Hepatocyte (in vitro differentiated cells): ENCODE measurements at regions not wholly inside any gene's neighbourhood (a gene's known extent, or its start where the extent isn't known, plus 50 kb on each side); places are given as distances from the start of the nearest gene placed in this dataset.

ENCODE experiments used
- DNase-seq: peaks from one replicate; pipeline ENCODE4 v3.0.0-alpha.2; 2016; ENCODE audit warnings: low spot score
- H2AFZ ChIP-seq: fragments of 200-600 bp; sonication (generic); 2 replicates; pipeline ENCODE4 v1.6.0; 2016; ENCODE audit warnings: antibody characterized with exemption, mild to moderate bottlenecking
- H3K27ac ChIP-seq: fragments of 200-600 bp; sonication (generic); 2 replicates; pipeline ENCODE4 v1.5.1; 2016; ENCODE audit warnings: mild to moderate bottlenecking
- H3K27me3 ChIP-seq: fragments of 200-600 bp; sonication (generic); 2 replicates; pipeline ENCODE4 v1.6.1; 2016
- H3K36me3 ChIP-seq: fragments of 200-600 bp; sonication (generic); replicated peaks from 2 replicates; pipeline ENCODE4 v1.5.1; 2016; ENCODE audit warnings: low read depth; ENCODE audit not compliant: insufficient read depth
- H3K4me1 ChIP-seq: fragments of 200-600 bp; sonication (generic); 2 replicates; pipeline ENCODE4 v1.5.1; 2016; ENCODE audit warnings: mild to moderate bottlenecking, moderate library complexity; ENCODE audit not compliant: insufficient read depth
- H3K4me2 ChIP-seq: fragments of 200-600 bp; sonication (generic); 2 replicates; pipeline ENCODE4 v1.6.0; 2016
- H3K4me3 ChIP-seq: fragments of 200-600 bp; sonication (generic); 2 replicates; pipeline ENCODE4 v1.5.1; 2016; ENCODE audit warnings: mild to moderate bottlenecking
- H3K79me2 ChIP-seq: fragments of 200-600 bp; sonication (generic); 2 replicates; pipeline ENCODE4 v1.6.0; 2017; ENCODE audit warnings: mild to moderate bottlenecking
- H3K9me2 ChIP-seq: fragments of 200-600 bp; sonication (generic); replicated peaks from 2 replicates; pipeline ENCODE4 v1.6.0; 2017; ENCODE audit warnings: mild to moderate bottlenecking; ENCODE audit not compliant: insufficient read depth
- H3K9me3 ChIP-seq: fragments of 200-600 bp; sonication (generic); 2 replicates; pipeline ENCODE4 v1.5.1; 2016; ENCODE audit warnings: low read depth, mild to moderate bottlenecking
- H4K20me1 ChIP-seq: fragments of 200-600 bp; sonication (generic); 2 replicates; pipeline ENCODE4 v1.6.0; 2016; ENCODE audit warnings: mild to moderate bottlenecking; ENCODE audit not compliant: insufficient read depth, poor library complexity, severe bottlenecking
- CTCF ChIP-seq: fragments of 200-600 bp; sonication (generic); IDR thresholded peaks from 2 replicates; pipeline ENCODE4 v1.5.1; 2016; ENCODE audit warnings: antibody characterized with exemption, mild to moderate bottlenecking; ENCODE audit not compliant: poor library complexity
- EZH2 ChIP-seq: fragments of 200-600 bp; sonication (generic); IDR thresholded peaks from 2 replicates; pipeline ENCODE4 v1.6.1; 2016; ENCODE audit warnings: antibody characterized with exemption, mild to moderate bottlenecking, borderline replicate concordance
- EZH2phosphoT487 ChIP-seq: fragments of 200-600 bp; sonication (generic); IDR thresholded peaks from one replicate; pipeline ENCODE4 v1.6.1; 2018; ENCODE audit warnings: antibody characterized with exemption, mild to moderate bottlenecking, low read depth, moderate library complexity; ENCODE audit not compliant: unreplicated experiment, severe bottlenecking
- WGBS: methylation state at CpG from one replicate; pipeline ENCODE4 v1.1.6; 2016; ENCODE audit warnings: low lambda C conversion rate; ENCODE audit errors: missing lambda C conversion rate; 5-methylcytosine and 5-hydroxymethylcytosine counted together

DNA sequence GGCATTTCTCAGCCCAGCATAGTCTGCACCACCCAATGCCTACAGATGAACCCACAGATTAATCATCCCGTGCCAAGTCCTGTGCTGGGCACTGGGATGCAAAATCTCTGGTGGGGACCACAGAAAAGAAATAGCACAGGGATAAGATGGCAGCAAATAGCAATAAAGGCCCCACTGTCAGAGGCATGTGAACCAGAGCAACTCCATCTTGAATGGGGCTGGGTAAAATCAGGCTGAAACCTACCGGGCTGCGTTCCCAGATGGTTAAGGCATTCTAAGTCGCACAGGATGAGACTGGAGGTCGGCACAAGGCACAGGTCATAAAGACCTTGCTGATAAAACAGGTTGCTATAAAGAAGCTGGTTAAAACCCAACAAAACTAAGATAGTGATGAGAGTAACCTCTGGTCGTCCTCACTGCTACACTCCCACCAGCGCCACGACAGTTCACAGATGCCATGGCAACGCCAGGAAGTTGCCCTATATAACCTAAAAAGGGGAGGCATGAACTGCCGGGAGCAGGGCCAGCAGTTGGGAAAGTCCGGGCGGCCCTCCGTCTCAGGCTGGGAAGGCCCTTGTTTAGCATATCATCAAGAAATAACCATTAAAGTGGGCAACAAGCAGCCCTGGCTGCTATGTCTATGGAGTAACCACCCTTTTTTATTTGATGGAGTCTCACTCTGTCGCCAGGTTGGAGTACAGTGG, 65.2 kb downstream of the C9orf50 start:
- Histone ChIP-seq H3K27ac (no peak overlapping the region), H3K9me3 (no peaks in the 10 kb centered on the region), H3K9me2 (no peaks in the 10 kb centered on the region), H3K4me2 (no peak overlapping the region), H2AFZ (no peak overlapping the region), H3K27me3 (no peaks in the 10 kb centered on the region), H3K79me2 (no peaks in the 10 kb centered on the region), H3K4me1 (peaks cover 37% of the 10 kb centered on the region), H4K20me1 (no peaks in the 10 kb centered on the region), H3K36me3 (no peaks in the 10 kb centered on the region), H3K4me3 (no peak overlapping the region)
- TF ChIP-seq EZH2: no peak
- TF ChIP-seq EZH2phosphoT487: no peak
- 68% methylated on average over 14 of the region's 14 CpGs for WGBS
- no peak for DNase-seq

- no peak overlapping the region for H2AFZ ChIP-seq
- H3K79me2 ChIP-seq: no peaks in the 10 kb centered on the region
- H3K4me2 ChIP-seq: no peak overlapping the region
- no peak overlapping the region for H3K27ac ChIP-seq
- TF ChIP-seq EZH2phosphoT487: no peak
- TF ChIP-seq CTCF: no peak
- no peak for TF ChIP-seq EZH2
- H4K20me1 ChIP-seq: no peaks in the 10 kb centered on the region
- no peaks in the 10 kb centered on the region for H3K27me3 ChIP-seq
- DNase-seq: no peak
- no peak overlapping the region for H3K4me3 ChIP-seq
- no peaks in the 10 kb centered on the region for H3K36me3 ChIP-seq
- H3K9me2 ChIP-seq: no peaks in the 10 kb centered on the region
- peaks cover 43% of the 10 kb centered on the region for H3K4me1 ChIP-seq
- no peaks in the 10 kb centered on the region for H3K9me3 ChIP-seq
- WGBS: 73% methylated on average over 5 of the region's 5 CpGs
Observed at GRCh38 chr9:129554649-129555048, 66.3 kb downstream of the C9orf50 start.

DNA sequence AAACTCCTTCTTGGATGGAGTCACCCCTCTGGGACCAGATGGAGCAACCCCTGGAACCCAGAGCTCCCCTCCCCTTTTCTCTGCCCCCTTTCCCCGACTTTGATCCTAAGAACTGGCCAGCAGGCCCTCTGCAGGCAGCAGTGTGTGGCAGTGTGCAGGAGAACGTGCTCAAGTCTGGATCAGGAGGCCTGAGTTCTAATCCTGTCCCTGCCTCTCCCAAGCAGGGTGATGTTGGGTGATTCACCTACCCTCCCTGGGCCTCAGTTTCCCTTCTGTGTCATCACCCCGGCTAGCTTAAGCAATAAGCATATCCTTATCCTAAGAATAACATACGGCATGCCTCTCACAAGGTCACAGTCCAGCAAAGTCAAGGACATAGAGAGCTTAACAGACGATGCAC, 67.6 kb downstream of the C9orf50 start:
- no peaks in the 10 kb centered on the region for H3K27me3 ChIP-seq
- 81% methylated on average over 5 of the region's 5 CpGs for WGBS
- TF ChIP-seq CTCF (no peak), EZH2 (no peak), EZH2phosphoT487 (no peak)
- DNase-seq: no peak
- H3K4me3 ChIP-seq: no peak overlapping the region
- H3K36me3 ChIP-seq: no peaks in the 10 kb centered on the region
- no peak overlapping the region for H3K27ac ChIP-seq
- H2AFZ ChIP-seq: no peak overlapping the region
- H3K9me2 ChIP-seq: no peaks in the 10 kb centered on the region
- no peaks in the 10 kb centered on the region for H4K20me1 ChIP-seq
- H3K4me2 ChIP-seq: no peak overlapping the region
- no peaks in the 10 kb centered on the region for H3K9me3 ChIP-seq
- H3K4me1 ChIP-seq: peaks cover 39% of the 10 kb centered on the region
- H3K79me2 ChIP-seq: no peaks in the 10 kb centered on the region

GRCh38 chr9:129552064-129552463, 68.8 kb downstream of the C9orf50 start:
- 82% methylated on average over 6 of the region's 6 CpGs for WGBS
- Histone ChIP-seq H3K9me2 (no peaks in the 10 kb centered on the region), H3K9me3 (no peaks in the 10 kb centered on the region), H3K27me3 (no peaks in the 10 kb centered on the region), H4K20me1 (no peaks in the 10 kb centered on the region), H3K79me2 (no peaks in the 10 kb centered on the region), H3K4me2 (no peak overlapping the region), H2AFZ (no peak overlapping the region), H3K27ac (no peak overlapping the region), H3K4me1 (peaks cover 27% of the 10 kb centered on the region), H3K36me3 (no peaks in the 10 kb centered on the region), H3K4me3 (no peak overlapping the region)
- TF ChIP-seq EZH2 (no peak), CTCF (no peak)
- no peak for DNase-seq
